Liver (tissue), 8 donors: ENCODE measurements at regions not wholly inside any gene's neighbourhood (a gene's known extent, or its start where the extent isn't known, plus 50 kb on each side); places are given as distances from the start of the nearest gene placed in this dataset.

ENCODE experiments used
- DNase-seq: peaks from one replicate; pipeline ENCODE4 v3.0.0-alpha.2; 2017; ENCODE audit warnings: low spot score
- H3K27ac ChIP-seq, 2 donors: one replicate each; pipeline ENCODE4 v1.7.0; 2013; ENCODE audit warnings: inconsistent platforms in 2 of 2, low read length in 2 of 2, control low read depth in 1 of 2, low read depth in 1 of 2, mild to moderate bottlenecking in 1 of 2
- H3K27me3 ChIP-seq, 4 donors: one replicate each; pipeline versions ENCODE4 v1.6.1 to v1.7.0; 2013; ENCODE audit warnings: low read length in 3 of 4, inconsistent platforms in 1 of 4, mild to moderate bottlenecking in 1 of 4, moderate library complexity in 1 of 4; ENCODE audit not compliant: control insufficient read depth in 4 of 4, insufficient read depth in 4 of 4
- H3K36me3 ChIP-seq, 4 donors: one replicate each; pipeline versions ENCODE4 v1.6.1 to v1.7.0; 2013; ENCODE audit warnings: low read length in 3 of 4, mild to moderate bottlenecking in 3 of 4, low read depth in 1 of 4, moderate library complexity in 1 of 4; ENCODE audit not compliant: control insufficient read depth in 4 of 4, insufficient read depth in 3 of 4
- H3K4me1 ChIP-seq, 4 donors: one replicate each; pipeline versions ENCODE4 v1.6.1 to v1.7.0; 2013; ENCODE audit warnings: low read length in 3 of 4, mild to moderate bottlenecking in 3 of 4, moderate library complexity in 1 of 4; ENCODE audit not compliant: control insufficient read depth in 4 of 4, insufficient read depth in 4 of 4
- H3K4me3 ChIP-seq, 3 donors: one replicate each; pipeline versions ENCODE4 v1.6.1 to v1.7.0; 2013; ENCODE audit warnings: low read length in 3 of 3, control low read depth in 1 of 3, low read depth in 1 of 3, mild to moderate bottlenecking in 1 of 3
- H3K9ac ChIP-seq, 2 donors: one replicate each; pipeline ENCODE4 v1.7.0; 2013; ENCODE audit warnings: low read length in 2 of 2, mild to moderate bottlenecking in 2 of 2, moderate library complexity in 2 of 2, control low read depth in 1 of 2, low read depth in 1 of 2
- H3K9me3 ChIP-seq, 4 donors: one replicate each; pipeline versions ENCODE4 v1.6.1 to v1.7.0; 2013; ENCODE audit warnings: low read length in 3 of 4; ENCODE audit not compliant: control insufficient read depth in 4 of 4
- ATF3 ChIP-seq: IDR thresholded peaks from 2 replicates; pipeline ENCODE4 v1.6.1; 2016; ENCODE audit warnings: antibody characterized with exemption
- CTCF ChIP-seq: fragments of 150-350 bp; IDR thresholded peaks from 2 replicates; pipeline ENCODE4 v1.5.1; 2017; ENCODE audit warnings: improper control_type of control experiment, low read depth, low read length; ENCODE audit not compliant: missing input control
- EGR1 ChIP-seq, 2 donors: IDR thresholded peaks; 2 replicates each; pipeline ENCODE4 v1.6.1; 2016 to 2018; ENCODE audit warnings: antibody characterized with exemption in 2 of 2, low read depth in 2 of 2
- FOXA1 ChIP-seq: IDR thresholded peaks from 2 replicates; pipeline ENCODE4 v1.6.1; 2016; ENCODE audit warnings: antibody characterized with exemption
- FOXA2 ChIP-seq: IDR thresholded peaks from 2 replicates; pipeline ENCODE4 v1.6.1; 2016; ENCODE audit warnings: antibody characterized with exemption
- GABPA ChIP-seq, 2 donors: IDR thresholded peaks in 1 of 2; conservative IDR thresholded peaks in 1 of 2; 2 replicates each; pipeline ENCODE4 v1.6.1; 2016; ENCODE audit warnings: antibody characterized with exemption in 2 of 2, mild to moderate bottlenecking in 1 of 2, moderate library complexity in 1 of 2
- HNF4A ChIP-seq, 2 donors: conservative IDR thresholded peaks; 2 replicates each; pipeline ENCODE4 v1.6.1; 2016; ENCODE audit warnings: antibody characterized with exemption in 2 of 2, mild to moderate bottlenecking in 2 of 2
- HNF4G ChIP-seq: IDR thresholded peaks from 2 replicates; pipeline ENCODE4 v1.6.1; 2016; ENCODE audit warnings: antibody characterized with exemption
- MAX ChIP-seq: IDR thresholded peaks from 2 replicates; pipeline ENCODE4 v1.6.1; 2016; ENCODE audit warnings: antibody characterized with exemption
- NR2F2 ChIP-seq: IDR thresholded peaks from 2 replicates; pipeline ENCODE4 v1.6.1; 2016; ENCODE audit warnings: antibody characterized with exemption
- RAD21 ChIP-seq, 2 donors: IDR thresholded peaks; 2 replicates each; pipeline ENCODE4 v1.6.1; 2016; ENCODE audit warnings: antibody characterized with exemption in 2 of 2, mild to moderate bottlenecking in 2 of 2
- REST ChIP-seq: IDR thresholded peaks from 2 replicates; pipeline ENCODE4 v1.6.1; 2016; ENCODE audit warnings: antibody characterized with exemption, mild to moderate bottlenecking
- RXRA ChIP-seq, 2 donors: IDR thresholded peaks; 2 replicates each; pipeline ENCODE4 v1.6.1; 2017 to 2018; ENCODE audit warnings: antibody characterized with exemption in 2 of 2, mild to moderate bottlenecking in 1 of 2
- SP1 ChIP-seq: IDR thresholded peaks from 2 replicates; pipeline ENCODE4 v1.6.1; 2018; ENCODE audit warnings: antibody characterized with exemption, mild to moderate bottlenecking
- TAF1 ChIP-seq: conservative IDR thresholded peaks from 2 replicates; pipeline ENCODE4 v1.6.1; 2016; ENCODE audit warnings: antibody characterized with exemption, mild to moderate bottlenecking
- ZBTB33 ChIP-seq: IDR thresholded peaks from 2 replicates; pipeline ENCODE4 v1.6.1; 2016; ENCODE audit warnings: antibody characterized with exemption
- WGBS: extraction: QIAGEN DNeasy Blood & Tissue Kit; methylation state at CpG from one replicate; pipeline ENCODE4 v1.1.7; 2013; 5-methylcytosine and 5-hydroxymethylcytosine counted together
- donor health status: healthy.
- donor health status: healthy.
- donor health status: healthy.
- donor health status: healthy.
- donor health status: healthy.

- WGBS = 83% methylated on average over 4 of the region's 4 CpGs
- Histone ChIP-seq H3K4me1 (no peaks in the 10 kb centered on the region), H3K9me3 (no peaks in the 10 kb centered on the region), H3K4me3 (no peak overlapping the region), H3K36me3 (no peaks in the 10 kb centered on the region), H3K27me3 (no peaks in the 10 kb centered on the region), H3K9ac (no peak overlapping the region), H3K27ac (no peak overlapping the region)
- no peak for DNase-seq
- TF ChIP-seq HNF4A (conservative IDR thresholded peaks at IDR 0.05) (no peak), FOXA2 (no peak), NR2F2 (no peak), GABPA (IDR thresholded peaks at IDR 0.05 in 1 of 2, conservative IDR thresholded peaks at IDR 0.05 in 1 of 2) (no peak), MAX (no peak), ZBTB33 (no peak), RAD21 (IDR thresholded peaks at IDR 0.05) (no peak), ATF3 (no peak), CTCF (no peak), TAF1 (no peak)
Measured at GRCh38 chr9:99505936-99506335, 283.9 kb downstream of the SEC61B start.

GRCh38 chr9:99506747-99507348 is 284.8 kb downstream of the SEC61B start:
- Histone ChIP-seq H3K9me3 (no peaks in the 10 kb centered on the region), H3K27ac (no peak overlapping the region), H3K9ac (no peak overlapping the region), H3K4me1 (no peaks in the 10 kb centered on the region), H3K4me3 (no peak overlapping the region), H3K36me3 (no peaks in the 10 kb centered on the region), H3K27me3 (no peaks in the 10 kb centered on the region)
- WGBS = 86% methylated on average over 1 of the region's 1 CpG
- no peak for DNase-seq
- TF ChIP-seq FOXA1 (no peak), TAF1 (no peak), HNF4G (no peak), RXRA (IDR thresholded peaks at IDR 0.05) (no peak), FOXA2 (no peak), HNF4A (conservative IDR thresholded peaks at IDR 0.05) (no peak)

GRCh38 chr9:99509065-99509745 is 287.1 kb downstream of the SEC61B start:
- H3K9me3 ChIP-seq = no peaks in the 10 kb centered on the region
- no peak overlapping the region for H3K27ac ChIP-seq
- WGBS = 76% methylated on average over 9 of the region's 9 CpGs
- TF ChIP-seq RAD21 (IDR thresholded peaks at IDR 0.05) (no peak), RXRA (IDR thresholded peaks at IDR 0.05) (no peak), FOXA2 (no peak), HNF4A (conservative IDR thresholded peaks at IDR 0.05) (no peak), CTCF (no peak), EGR1 (IDR thresholded peaks at IDR 0.05; ENCODE audit: low read depth in 2 of 2) (no peak), MAX (no peak), SP1 (no peak), REST (no peak)
- DNase-seq = no peak
- H3K27me3 ChIP-seq = no peaks in the 10 kb centered on the region
- H3K4me3 ChIP-seq = no peak overlapping the region
- H3K4me1 ChIP-seq = peaks cover 0 to 9% (median 6%) of the 10 kb centered on the region in 4 donors
- no peaks in the 10 kb centered on the region for H3K36me3 ChIP-seq
- no peak overlapping the region for H3K9ac ChIP-seq
